ENCODE measurements at regions not wholly inside any gene's neighbourhood (a gene's known extent, or its start where the extent isn't known, plus 50 kb on each side); places are given as distances from the start of the nearest gene placed in this dataset.
"Not testable (repeated sequence)": the region's sequence is repeated elsewhere in the genome, so short reads cannot be mapped to it uniquely, and the experiment has no call there.

DNA sequence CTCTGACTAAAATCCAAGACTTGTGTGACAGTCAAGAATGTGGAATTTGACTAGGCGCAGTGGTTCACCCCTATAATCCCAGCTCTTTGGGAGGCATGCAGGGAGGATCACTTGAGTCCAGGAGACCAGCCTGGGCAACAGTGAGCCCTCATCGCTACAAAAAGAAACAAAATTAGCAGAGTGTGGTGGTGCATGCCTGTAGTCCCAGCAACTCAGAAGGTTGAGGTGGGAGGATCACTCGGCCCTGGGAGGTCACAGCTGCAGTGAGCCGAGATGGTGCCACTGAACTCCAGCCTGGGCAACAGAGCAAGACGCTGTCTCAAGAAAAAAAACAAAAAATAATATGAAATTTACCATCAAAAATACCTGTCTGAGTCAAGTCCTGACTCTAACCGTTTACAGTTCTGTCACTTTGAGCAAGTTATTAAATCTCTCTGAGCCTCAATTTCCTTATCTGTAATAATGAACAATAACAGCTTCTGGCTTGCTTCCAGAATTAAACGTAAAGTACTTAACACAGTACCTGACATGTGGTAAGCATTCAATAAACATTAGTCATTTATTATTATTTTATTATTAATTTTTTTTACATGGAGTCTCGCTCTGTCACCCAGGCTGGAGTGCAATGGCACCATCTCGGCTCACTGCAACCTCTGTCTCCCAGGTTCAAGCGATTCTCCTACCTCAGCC lies 204.6 kb upstream of the TSC22D1 start:
- no peak overlapping the region for H3K9ac ChIP-seq (ENCODE audit: low read length in 3 of 3)
- H3K9me3 ChIP-seq (ENCODE audit: control insufficient read depth in 2 of 3, insufficient read depth in 1 of 3, low read length in 3 of 3): no peaks in the 10 kb centered on the region
- H3K27me3 ChIP-seq (ENCODE audit: control insufficient read depth, insufficient read depth, low read length): no peaks in the 10 kb centered on the region
- H3K36me3 ChIP-seq (ENCODE audit: control insufficient read depth in 2 of 3, insufficient read depth in 3 of 3, low read length in 3 of 3): no peaks in the 10 kb centered on the region
- H3K27ac ChIP-seq (ENCODE audit: low read depth in 2 of 2, low read length in 2 of 2): no peak overlapping the region
- DNase-seq: peak in 2 of 5 donors; percentile 24
- TF ChIP-seq, protein P1, sequence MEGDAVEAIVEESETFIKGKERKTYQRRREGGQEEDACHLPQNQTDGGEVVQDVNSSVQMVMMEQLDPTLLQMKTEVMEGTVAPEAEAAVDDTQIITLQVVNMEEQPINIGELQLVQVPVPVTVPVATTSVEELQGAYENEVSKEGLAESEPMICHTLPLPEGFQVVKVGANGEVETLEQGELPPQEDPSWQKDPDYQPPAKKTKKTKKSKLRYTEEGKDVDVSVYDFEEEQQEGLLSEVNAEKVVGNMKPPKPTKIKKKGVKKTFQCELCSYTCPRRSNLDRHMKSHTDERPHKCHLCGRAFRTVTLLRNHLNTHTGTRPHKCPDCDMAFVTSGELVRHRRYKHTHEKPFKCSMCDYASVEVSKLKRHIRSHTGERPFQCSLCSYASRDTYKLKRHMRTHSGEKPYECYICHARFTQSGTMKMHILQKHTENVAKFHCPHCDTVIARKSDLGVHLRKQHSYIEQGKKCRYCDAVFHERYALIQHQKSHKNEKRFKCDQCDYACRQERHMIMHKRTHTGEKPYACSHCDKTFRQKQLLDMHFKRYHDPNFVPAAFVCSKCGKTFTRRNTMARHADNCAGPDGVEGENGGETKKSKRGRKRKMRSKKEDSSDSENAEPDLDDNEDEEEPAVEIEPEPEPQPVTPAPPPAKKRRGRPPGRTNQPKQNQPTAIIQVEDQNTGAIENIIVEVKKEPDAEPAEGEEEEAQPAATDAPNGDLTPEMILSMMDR (IDR thresholded peaks at IDR 0.05; ENCODE audit: borderline replicate concordance, extremely low read depth, insufficient read depth): no peak
- no peak overlapping the region for H3K4me3 ChIP-seq (ENCODE audit: low read length in 3 of 3)
- no peak for FAIRE-seq
- intact Hi-C loops (cut with DNase I): no loop called here
- no peaks in the 10 kb centered on the region for H3K4me1 ChIP-seq (ENCODE audit: control insufficient read depth in 2 of 3, insufficient read depth in 2 of 3, low read depth in 1 of 3, low read length in 3 of 3)

GRCh38 chr13:44778761-44779484 lies 202.8 kb upstream of the TSC22D1 start:
- no peaks in the 10 kb centered on the region for H3K4me1 ChIP-seq (ENCODE audit: control insufficient read depth in 2 of 3, insufficient read depth in 2 of 3, low read depth in 1 of 3, low read length in 3 of 3)
- no peak overlapping the region for H3K4me3 ChIP-seq (ENCODE audit: low read length in 3 of 3)
- no peak for DNase-seq
- no peak overlapping the region for H3K9ac ChIP-seq (ENCODE audit: low read length in 3 of 3)
- FAIRE-seq: no peak
- no peaks in the 10 kb centered on the region for H3K27me3 ChIP-seq (ENCODE audit: control insufficient read depth, insufficient read depth, low read length)
- no peak overlapping the region for H3K27ac ChIP-seq (ENCODE audit: low read depth in 2 of 2, low read length in 2 of 2)
- no peaks in the 10 kb centered on the region for H3K9me3 ChIP-seq (ENCODE audit: control insufficient read depth in 2 of 3, insufficient read depth in 1 of 3, low read length in 3 of 3)
- intact Hi-C loops (cut with DNase I): no loop called here
- TF ChIP-seq, protein P1 (IDR thresholded peaks at IDR 0.05; ENCODE audit: borderline replicate concordance, extremely low read depth, insufficient read depth): no peak
- H3K36me3 ChIP-seq (ENCODE audit: control insufficient read depth in 2 of 3, insufficient read depth in 3 of 3, low read length in 3 of 3): no peaks in the 10 kb centered on the region

DNA sequence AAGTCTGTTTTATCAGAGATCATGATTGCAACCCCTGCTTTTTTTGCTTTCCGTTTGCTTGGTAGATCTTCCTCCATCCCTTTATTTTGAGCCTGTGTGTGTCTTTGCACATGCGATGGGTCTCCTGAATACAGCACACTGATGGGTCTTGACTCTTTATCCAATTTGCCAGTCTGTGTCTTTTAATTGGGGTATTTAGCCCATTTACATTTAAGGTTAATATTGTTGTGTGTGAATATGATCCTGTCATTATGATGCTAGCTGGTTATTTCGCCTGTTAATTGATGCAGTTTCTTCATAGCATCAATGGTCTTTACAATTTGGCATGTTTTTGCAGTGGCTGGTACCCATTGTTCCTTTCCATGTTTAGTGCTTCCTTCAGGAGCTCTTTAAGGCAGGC lies 199.2 kb upstream of the TSC22D1 start:
- FAIRE-seq; H3K4me3 ChIP-seq (ENCODE audit: low read length in 3 of 3); H3K9me3 ChIP-seq (ENCODE audit: control insufficient read depth in 2 of 3, insufficient read depth in 1 of 3, low read length in 3 of 3); H3K36me3 ChIP-seq (ENCODE audit: control insufficient read depth in 2 of 3, insufficient read depth in 3 of 3, low read length in 3 of 3); H3K4me1 ChIP-seq (ENCODE audit: control insufficient read depth in 2 of 3, insufficient read depth in 2 of 3, low read depth in 1 of 3, low read length in 3 of 3); H3K27ac ChIP-seq (ENCODE audit: low read depth in 2 of 2, low read length in 2 of 2); intact Hi-C loops (cut with DNase I); DNase-seq; H3K27me3 ChIP-seq (ENCODE audit: control insufficient read depth, insufficient read depth, low read length); H3K9ac ChIP-seq (ENCODE audit: low read length in 3 of 3): not testable (repeated sequence)

DNA sequence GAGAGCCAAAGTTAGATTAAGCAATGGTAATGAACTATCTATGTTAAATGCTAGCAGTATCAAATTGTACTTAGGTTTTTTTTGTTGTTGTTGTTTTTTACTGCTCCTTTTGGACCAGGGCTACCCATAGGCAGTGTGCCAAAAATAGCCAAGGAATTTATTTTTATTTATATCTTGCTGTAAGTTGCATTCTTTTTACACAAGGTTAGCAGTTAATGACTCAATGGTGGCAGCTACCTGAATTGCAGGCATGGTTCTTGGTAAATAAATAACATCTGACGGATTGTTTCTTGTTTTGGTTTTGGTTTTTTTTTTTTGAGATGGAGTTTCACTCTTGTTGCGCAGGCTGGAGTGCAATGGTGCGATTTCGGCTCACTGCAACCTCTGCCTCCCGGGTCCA lies 194.8 kb upstream of the TSC22D1 start:
- FAIRE-seq (no peak), DNase-seq (peak in 1 of 5 donors; percentile 43)
- no peaks in the 10 kb centered on the region for H3K27me3 ChIP-seq (ENCODE audit: control insufficient read depth, insufficient read depth, low read length)
- no peak overlapping the region for H3K4me3 ChIP-seq (ENCODE audit: low read length in 3 of 3)
- TF ChIP-seq, protein P1 (IDR thresholded peaks at IDR 0.05; ENCODE audit: borderline replicate concordance, extremely low read depth, insufficient read depth): no peak
- no peaks in the 10 kb centered on the region for H3K9me3 ChIP-seq (ENCODE audit: control insufficient read depth in 2 of 3, insufficient read depth in 1 of 3, low read length in 3 of 3)
- no peak overlapping the region for H3K27ac ChIP-seq (ENCODE audit: low read depth in 2 of 2, low read length in 2 of 2)
- no peak overlapping the region for H3K9ac ChIP-seq (ENCODE audit: low read length in 3 of 3)
- H3K36me3 ChIP-seq (ENCODE audit: control insufficient read depth in 2 of 3, insufficient read depth in 3 of 3, low read length in 3 of 3): no peaks in the 10 kb centered on the region
- intact Hi-C loops (cut with DNase I): no loop called here
- peaks cover 0 to 9% (median 0%) of the 10 kb centered on the region in 3 donors for H3K4me1 ChIP-seq (ENCODE audit: control insufficient read depth in 2 of 3, insufficient read depth in 2 of 3, low read depth in 1 of 3, low read length in 3 of 3)

All from kidney (tissue), 13 donors.